ENCODE measurements at regions not wholly inside any gene's neighbourhood (a gene's known extent, or its start where the extent isn't known, plus 50 kb on each side); places are given as distances from the start of the nearest gene placed in this dataset.

DNA sequence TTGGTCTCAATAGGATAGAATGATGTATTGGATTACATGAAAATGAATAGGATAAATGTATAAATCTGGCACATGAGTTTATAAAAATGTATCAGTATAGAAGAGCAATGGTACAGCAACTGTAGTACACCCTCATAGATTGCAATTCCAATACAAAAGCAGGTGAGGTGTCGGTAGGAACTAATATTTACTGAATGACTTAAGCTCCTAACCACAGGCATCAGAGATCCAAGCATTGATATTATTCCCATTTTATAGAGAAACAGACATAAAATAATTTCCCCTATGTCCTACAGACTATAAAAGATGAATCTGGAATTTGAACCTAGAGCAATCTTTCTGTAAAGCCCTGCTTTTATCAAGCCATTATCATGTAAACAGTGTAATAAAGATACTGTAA is 227.4 kb downstream of the MBD2 start:
- Histone ChIP-seq H3K79me2 (ENCODE audit: insufficient read depth, low read depth, low read length) (no peaks in the 10 kb centered on the region), H3K4me1 (ENCODE audit: insufficient read depth, low read length, poor library complexity, severe bottlenecking) (no peaks in the 10 kb centered on the region), H3K36me3 (ENCODE audit: insufficient read depth, low read length) (no peaks in the 10 kb centered on the region), H2AFZ (ENCODE audit: low read length) (no peak overlapping the region), H3K9me2 (ENCODE audit: insufficient read depth, low read length) (no peaks in the 10 kb centered on the region), H4K20me1 (ENCODE audit: insufficient read depth, low read length) (no peaks in the 10 kb centered on the region), H3K27ac (ENCODE audit: low read depth, low read length, poor library complexity, severe bottlenecking) (no peak overlapping the region), H3K4me3 (ENCODE audit: low read depth, low read length, poor library complexity, severe bottlenecking) (no peak overlapping the region), H3K4me2 (ENCODE audit: low read length) (no peak overlapping the region), H3K9me3 (ENCODE audit: low read length) (no peaks in the 10 kb centered on the region)
- ChIA-PET CTCF (ENCODE audit: unreplicated experiment) (no interaction called here), POLR2A (no interaction called here)
- intact Hi-C loops (cut with micrococcal nuclease; ENCODE audit: unreplicated experiment), result no loop called here
- DNase-seq (ENCODE audit: low spot score), result no peak
- no TSS peak for BruUV-seq (replicated peaks)
- TF ChIP-seq, protein P1, sequence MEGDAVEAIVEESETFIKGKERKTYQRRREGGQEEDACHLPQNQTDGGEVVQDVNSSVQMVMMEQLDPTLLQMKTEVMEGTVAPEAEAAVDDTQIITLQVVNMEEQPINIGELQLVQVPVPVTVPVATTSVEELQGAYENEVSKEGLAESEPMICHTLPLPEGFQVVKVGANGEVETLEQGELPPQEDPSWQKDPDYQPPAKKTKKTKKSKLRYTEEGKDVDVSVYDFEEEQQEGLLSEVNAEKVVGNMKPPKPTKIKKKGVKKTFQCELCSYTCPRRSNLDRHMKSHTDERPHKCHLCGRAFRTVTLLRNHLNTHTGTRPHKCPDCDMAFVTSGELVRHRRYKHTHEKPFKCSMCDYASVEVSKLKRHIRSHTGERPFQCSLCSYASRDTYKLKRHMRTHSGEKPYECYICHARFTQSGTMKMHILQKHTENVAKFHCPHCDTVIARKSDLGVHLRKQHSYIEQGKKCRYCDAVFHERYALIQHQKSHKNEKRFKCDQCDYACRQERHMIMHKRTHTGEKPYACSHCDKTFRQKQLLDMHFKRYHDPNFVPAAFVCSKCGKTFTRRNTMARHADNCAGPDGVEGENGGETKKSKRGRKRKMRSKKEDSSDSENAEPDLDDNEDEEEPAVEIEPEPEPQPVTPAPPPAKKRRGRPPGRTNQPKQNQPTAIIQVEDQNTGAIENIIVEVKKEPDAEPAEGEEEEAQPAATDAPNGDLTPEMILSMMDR (conservative IDR thresholded peaks at IDR 0.05; ENCODE audit: low read length), result no peak
- TF ChIP-seq EZH2phosphoT487 (IDR thresholded peaks at IDR 0.05; ENCODE audit: borderline replicate concordance, low read depth, low read length), result no peak

DNA sequence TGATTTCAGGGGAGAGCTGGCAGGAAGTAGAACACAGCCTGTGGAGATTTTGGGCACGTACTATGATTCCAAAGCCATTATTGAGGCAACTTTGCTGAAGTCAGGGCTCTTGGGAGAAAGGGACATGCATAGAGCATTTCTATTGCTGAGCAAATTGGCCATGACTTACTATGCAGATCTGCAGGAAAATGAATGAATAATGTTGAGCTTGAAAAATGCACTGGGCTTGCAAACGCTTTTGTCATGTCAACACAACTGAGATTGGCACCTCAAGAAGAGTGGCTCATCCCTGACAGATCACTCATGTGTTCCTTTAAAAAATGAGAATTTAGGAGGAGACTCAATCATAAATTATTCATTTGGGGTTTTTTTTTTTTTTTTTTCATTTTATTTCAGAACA is 230.5 kb downstream of the MBD2 start:
- Histone ChIP-seq H3K9me2 (ENCODE audit: insufficient read depth, low read length) (no peaks in the 10 kb centered on the region), H2AFZ (ENCODE audit: low read length) (no peak overlapping the region), H4K20me1 (ENCODE audit: insufficient read depth, low read length) (no peaks in the 10 kb centered on the region), H3K79me2 (ENCODE audit: insufficient read depth, low read depth, low read length) (no peaks in the 10 kb centered on the region), H3K36me3 (ENCODE audit: insufficient read depth, low read length) (no peaks in the 10 kb centered on the region), H3K9me3 (ENCODE audit: low read length) (no peaks in the 10 kb centered on the region), H3K4me3 (ENCODE audit: low read depth, low read length, poor library complexity, severe bottlenecking) (no peak overlapping the region), H3K4me2 (ENCODE audit: low read length) (no peak overlapping the region), H3K27ac (ENCODE audit: low read depth, low read length, poor library complexity, severe bottlenecking) (no peak overlapping the region), H3K4me1 (ENCODE audit: insufficient read depth, low read length, poor library complexity, severe bottlenecking) (no peaks in the 10 kb centered on the region)
- intact Hi-C loops (cut with micrococcal nuclease; ENCODE audit: unreplicated experiment), result no loop called here
- no peak for DNase-seq (ENCODE audit: low spot score)
- CTCF ChIA-PET (ENCODE audit: unreplicated experiment), result no interaction called here
- BruUV-seq (replicated peaks), result no TSS peak
- no peak for TF ChIP-seq EZH2phosphoT487 (IDR thresholded peaks at IDR 0.05; ENCODE audit: borderline replicate concordance, low read depth, low read length)
- POLR2A ChIA-PET, result no interaction called here

DNA sequence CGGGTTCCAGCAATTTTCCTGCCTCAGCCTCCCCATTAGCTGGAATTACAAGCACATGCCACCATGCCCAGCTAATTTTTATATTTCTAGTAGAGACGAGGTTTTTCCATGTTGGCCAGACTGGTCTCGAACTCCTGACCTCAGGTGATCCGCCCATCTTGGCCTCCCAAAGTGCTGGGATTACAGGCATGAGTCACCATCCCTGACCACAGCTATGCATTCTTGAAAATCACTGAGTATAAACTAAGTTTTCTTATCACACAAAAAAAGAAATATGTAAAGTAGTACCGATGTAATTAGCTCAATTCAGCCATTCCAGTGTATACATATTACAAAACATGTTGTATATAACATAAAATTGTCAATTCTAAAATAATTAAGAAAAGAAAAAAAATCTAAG is 232.7 kb downstream of the MBD2 start:
- Histone ChIP-seq H3K9me3 (ENCODE audit: low read length) (no peaks in the 10 kb centered on the region), H3K36me3 (ENCODE audit: insufficient read depth, low read length) (no peaks in the 10 kb centered on the region), H3K9me2 (ENCODE audit: insufficient read depth, low read length) (no peaks in the 10 kb centered on the region), H2AFZ (ENCODE audit: low read length) (no peak overlapping the region), H3K79me2 (ENCODE audit: insufficient read depth, low read depth, low read length) (no peaks in the 10 kb centered on the region), H3K4me1 (ENCODE audit: insufficient read depth, low read length, poor library complexity, severe bottlenecking) (no peaks in the 10 kb centered on the region), H3K4me3 (ENCODE audit: low read depth, low read length, poor library complexity, severe bottlenecking) (no peak overlapping the region), H3K27ac (ENCODE audit: low read depth, low read length, poor library complexity, severe bottlenecking) (no peak overlapping the region), H3K4me2 (ENCODE audit: low read length) (no peak overlapping the region), H4K20me1 (ENCODE audit: insufficient read depth, low read length) (no peaks in the 10 kb centered on the region)
- intact Hi-C loops (cut with micrococcal nuclease; ENCODE audit: unreplicated experiment), result no loop called here
- CTCF ChIA-PET (ENCODE audit: unreplicated experiment), result no interaction called here
- DNase-seq (ENCODE audit: low spot score), result no peak
- TF ChIP-seq, protein P1 (conservative IDR thresholded peaks at IDR 0.05; ENCODE audit: low read length), result no peak
- TF ChIP-seq EZH2phosphoT487 (IDR thresholded peaks at IDR 0.05; ENCODE audit: borderline replicate concordance, low read depth, low read length), result no peak
- BruUV-seq (replicated peaks), result no TSS peak
- POLR2A ChIA-PET, result no interaction called here
